ENCODE measurements at regions not wholly inside any gene's neighbourhood (a gene's known extent, or its start where the extent isn't known, plus 50 kb on each side); places are given as distances from the start of the nearest gene placed in this dataset.

GRCh38 chr18:49716035-49716434, 97.3 kb downstream of the ACAA2 start:
- Histone ChIP-seq H3K4me3 (ENCODE audit: low read depth, low read length) (no peak overlapping the region), H3K9me3 (no peaks in the 10 kb centered on the region), H3K27me3 (no peaks in the 10 kb centered on the region), H3K4me1 (no peaks in the 10 kb centered on the region), H3K36me3 (no peaks in the 10 kb centered on the region)
- TF ChIP-seq, protein P1, sequence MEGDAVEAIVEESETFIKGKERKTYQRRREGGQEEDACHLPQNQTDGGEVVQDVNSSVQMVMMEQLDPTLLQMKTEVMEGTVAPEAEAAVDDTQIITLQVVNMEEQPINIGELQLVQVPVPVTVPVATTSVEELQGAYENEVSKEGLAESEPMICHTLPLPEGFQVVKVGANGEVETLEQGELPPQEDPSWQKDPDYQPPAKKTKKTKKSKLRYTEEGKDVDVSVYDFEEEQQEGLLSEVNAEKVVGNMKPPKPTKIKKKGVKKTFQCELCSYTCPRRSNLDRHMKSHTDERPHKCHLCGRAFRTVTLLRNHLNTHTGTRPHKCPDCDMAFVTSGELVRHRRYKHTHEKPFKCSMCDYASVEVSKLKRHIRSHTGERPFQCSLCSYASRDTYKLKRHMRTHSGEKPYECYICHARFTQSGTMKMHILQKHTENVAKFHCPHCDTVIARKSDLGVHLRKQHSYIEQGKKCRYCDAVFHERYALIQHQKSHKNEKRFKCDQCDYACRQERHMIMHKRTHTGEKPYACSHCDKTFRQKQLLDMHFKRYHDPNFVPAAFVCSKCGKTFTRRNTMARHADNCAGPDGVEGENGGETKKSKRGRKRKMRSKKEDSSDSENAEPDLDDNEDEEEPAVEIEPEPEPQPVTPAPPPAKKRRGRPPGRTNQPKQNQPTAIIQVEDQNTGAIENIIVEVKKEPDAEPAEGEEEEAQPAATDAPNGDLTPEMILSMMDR (IDR thresholded peaks at IDR 0.05; ENCODE audit: low read depth, low read length), result no peak
- DNase-seq, result no peak

DNA sequence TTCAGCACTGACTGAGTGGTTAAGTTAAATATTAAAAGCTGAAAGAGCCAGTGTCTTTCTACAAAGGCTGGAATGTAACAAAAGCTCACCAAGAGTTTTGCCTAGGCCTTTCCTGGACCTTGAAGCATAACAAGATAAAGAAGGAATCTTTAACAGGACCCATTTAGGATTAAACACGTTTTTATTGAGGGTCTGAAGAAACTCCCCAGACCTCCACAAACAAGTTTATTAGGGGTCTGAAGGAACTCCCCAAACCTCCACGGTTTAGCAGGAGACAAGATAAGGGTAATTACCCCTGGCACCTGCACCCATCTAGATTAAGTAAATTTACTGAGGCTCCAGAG, 104.0 kb downstream of the ACAA2 start:
- no peaks in the 10 kb centered on the region for H3K9me3 ChIP-seq
- no peak for DNase-seq
- no peaks in the 10 kb centered on the region for H3K36me3 ChIP-seq
- TF ChIP-seq, protein P1 (IDR thresholded peaks at IDR 0.05; ENCODE audit: low read depth, low read length), result no peak
- no peak overlapping the region for H3K4me3 ChIP-seq (ENCODE audit: low read depth, low read length)
- no peaks in the 10 kb centered on the region for H3K4me1 ChIP-seq
- H3K27me3 ChIP-seq, result no peaks in the 10 kb centered on the region

DNA sequence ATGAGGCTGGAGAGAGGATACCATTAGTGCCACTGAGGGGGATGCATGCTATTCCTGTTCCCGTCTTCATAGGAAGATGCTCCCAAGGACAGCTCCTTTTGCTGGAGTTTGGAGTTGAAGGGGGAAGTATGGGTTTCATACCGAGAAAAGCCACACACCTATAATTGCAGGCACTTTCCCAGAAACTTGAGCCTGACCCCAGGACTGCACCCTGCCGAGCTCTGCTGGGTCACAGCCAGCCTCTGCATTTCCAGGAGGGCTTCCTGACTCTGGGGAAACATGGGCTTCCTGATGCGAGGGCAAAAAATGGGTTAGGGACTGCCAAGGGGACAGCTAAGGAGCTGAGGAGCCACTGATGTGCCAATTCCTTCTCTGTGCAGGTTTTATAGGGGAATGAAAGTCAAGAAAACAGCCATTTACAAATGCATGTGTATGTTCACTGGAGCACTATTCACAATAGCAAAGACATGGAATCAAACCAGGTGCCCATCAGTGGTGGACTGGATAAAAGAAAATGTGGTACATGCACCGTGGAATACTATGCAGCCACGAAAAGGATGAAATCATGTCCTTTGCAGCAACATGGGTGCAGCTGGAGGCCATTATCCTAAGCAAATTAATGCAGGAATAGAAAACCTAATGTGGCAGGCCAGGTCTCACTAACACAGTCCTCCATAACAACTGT, 104.5 kb downstream of the ACAA2 start:
- no peaks in the 10 kb centered on the region for H3K27me3 ChIP-seq
- DNase-seq, result no peak
- H3K36me3 ChIP-seq, result no peaks in the 10 kb centered on the region
- no peak overlapping the region for H3K4me3 ChIP-seq (ENCODE audit: low read depth, low read length)
- no peaks in the 10 kb centered on the region for H3K4me1 ChIP-seq
- no peaks in the 10 kb centered on the region for H3K9me3 ChIP-seq
- TF ChIP-seq, protein P1 (IDR thresholded peaks at IDR 0.05; ENCODE audit: low read depth, low read length), result no peak

DNA sequence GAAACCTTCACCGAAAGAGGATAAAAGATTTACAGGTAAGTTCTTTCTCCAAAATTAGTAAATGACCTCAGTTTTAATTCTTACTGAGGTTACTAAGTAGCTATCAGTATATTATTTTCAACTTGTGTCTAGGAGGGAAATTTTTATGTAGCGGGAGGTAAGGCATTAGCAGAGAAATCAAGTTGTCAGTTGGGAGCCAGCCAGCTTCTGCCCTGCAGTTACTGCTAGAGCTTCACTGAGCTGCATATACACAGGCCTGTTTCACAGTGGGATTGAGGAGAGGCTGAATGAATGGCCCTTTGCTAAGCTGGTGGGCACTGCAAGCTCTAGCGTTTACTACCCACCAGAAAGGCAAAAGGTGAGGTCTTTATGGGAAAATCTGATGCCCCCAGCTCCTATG, 105.7 kb downstream of the ACAA2 start:
- no peak overlapping the region for H3K4me3 ChIP-seq (ENCODE audit: low read depth, low read length)
- DNase-seq, result no peak
- TF ChIP-seq, protein P1 (IDR thresholded peaks at IDR 0.05; ENCODE audit: low read depth, low read length), result no peak
- no peaks in the 10 kb centered on the region for H3K4me1 ChIP-seq
- H3K36me3 ChIP-seq, result no peaks in the 10 kb centered on the region
- H3K9me3 ChIP-seq, result no peaks in the 10 kb centered on the region
- no peaks in the 10 kb centered on the region for H3K27me3 ChIP-seq

- TF ChIP-seq, protein P1 (IDR thresholded peaks at IDR 0.05; ENCODE audit: low read depth, low read length), result no peak
- H3K9me3 ChIP-seq, result no peaks in the 10 kb centered on the region
- no peak for DNase-seq
- H3K27me3 ChIP-seq, result no peaks in the 10 kb centered on the region
- H3K4me3 ChIP-seq (ENCODE audit: low read depth, low read length), result no peak overlapping the region
- no peaks in the 10 kb centered on the region for H3K4me1 ChIP-seq
- no peaks in the 10 kb centered on the region for H3K36me3 ChIP-seq
Observed at GRCh38 chr18:49704334-49704733, 109.0 kb downstream of the ACAA2 start.

DNA sequence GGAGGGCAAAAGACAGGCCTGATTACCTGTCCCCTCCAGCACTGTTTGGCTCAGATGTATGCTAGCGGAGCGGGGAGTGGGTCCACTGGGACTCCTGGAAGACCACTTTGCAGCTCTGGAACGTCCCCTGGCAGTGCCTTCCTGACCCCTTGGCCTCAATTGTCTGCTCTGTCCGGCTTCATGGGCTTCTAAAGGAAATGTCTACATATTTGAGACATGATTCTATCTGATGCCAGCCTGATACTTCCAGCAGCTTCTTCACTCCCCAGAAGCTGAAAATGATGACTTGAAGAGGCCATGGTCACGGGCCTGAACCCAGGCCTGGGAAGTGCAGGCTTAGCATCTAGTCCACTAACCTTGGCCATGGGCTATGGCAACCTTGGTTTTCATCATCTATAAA, 112.1 kb downstream of the ACAA2 start:
- no peak for DNase-seq
- Histone ChIP-seq H3K4me1 (no peaks in the 10 kb centered on the region), H3K4me3 (ENCODE audit: low read depth, low read length) (no peak overlapping the region), H3K27me3 (no peaks in the 10 kb centered on the region), H3K9me3 (no peaks in the 10 kb centered on the region), H3K36me3 (no peaks in the 10 kb centered on the region)
- TF ChIP-seq, protein P1 (IDR thresholded peaks at IDR 0.05; ENCODE audit: low read depth, low read length), result no peak

All from BE2C (cell line).